ENCODE measurements at regions not wholly inside any gene's neighbourhood (a gene's known extent, or its start where the extent isn't known, plus 50 kb on each side); places are given as distances from the start of the nearest gene placed in this dataset.
"Not testable (repeated sequence)": the region's sequence is repeated elsewhere in the genome, so short reads cannot be mapped to it uniquely, and the experiment has no call there.

DNA sequence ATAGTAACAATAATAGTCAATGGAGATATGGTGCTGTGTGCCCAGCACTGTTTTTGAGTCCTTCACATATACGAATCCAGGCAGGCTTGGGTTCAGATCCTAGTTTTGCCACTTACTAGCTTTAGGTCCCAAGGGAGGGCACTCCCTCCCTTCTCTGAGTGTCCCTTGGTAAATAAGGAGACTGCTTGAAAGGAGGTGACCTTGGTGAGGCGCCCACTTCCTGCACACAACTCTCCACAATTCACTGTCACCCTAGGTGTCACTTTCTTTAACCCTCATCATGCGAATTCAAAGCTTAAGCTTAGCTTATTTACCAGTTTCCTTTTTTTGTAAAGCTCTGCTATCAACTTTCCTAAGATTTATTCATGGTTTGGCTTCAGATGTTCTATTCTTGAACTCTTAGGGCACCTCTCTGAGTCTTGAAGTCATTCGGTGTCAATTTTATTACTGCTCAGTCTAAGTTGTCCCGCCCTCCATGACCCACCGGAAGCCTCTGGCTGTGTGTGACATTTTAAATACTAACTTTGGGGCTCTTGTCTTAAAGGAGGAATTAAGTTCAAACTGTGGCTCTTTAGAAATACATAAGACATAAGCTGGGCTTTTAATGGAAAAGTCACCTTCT, 170.7 kb upstream of the ZNF618 start:
- no peak for DNase-seq (ENCODE audit: low spot score)

DNA sequence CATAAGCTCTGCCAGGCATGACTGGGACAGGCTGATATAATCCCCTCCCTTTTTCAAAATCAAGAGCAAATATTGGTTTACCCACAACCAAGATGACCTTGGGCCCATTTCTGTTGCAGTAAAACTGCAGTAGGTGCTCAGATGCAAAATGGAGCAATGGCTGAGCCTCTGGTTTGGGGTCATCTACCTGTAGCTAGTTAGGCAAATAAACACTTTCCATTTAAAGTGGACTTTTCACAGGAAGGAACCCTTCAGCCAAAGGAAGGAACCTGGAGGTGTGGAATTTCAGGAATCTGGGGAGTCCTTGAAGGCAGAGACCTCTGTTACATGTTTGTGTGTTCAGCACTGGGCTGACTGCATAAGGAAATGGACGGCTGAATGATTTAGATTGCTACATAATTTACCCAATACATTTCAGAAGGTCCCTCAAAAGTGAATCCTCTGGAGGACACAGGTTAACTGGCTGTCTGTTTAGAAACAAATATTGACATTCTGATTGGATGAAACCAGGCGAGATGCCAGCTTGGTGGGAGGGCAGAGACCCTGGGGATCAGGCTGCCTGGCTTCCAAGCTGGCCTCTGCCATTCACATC, 170.1 kb upstream of the ZNF618 start:
- no peak for DNase-seq (ENCODE audit: low spot score)

DNA sequence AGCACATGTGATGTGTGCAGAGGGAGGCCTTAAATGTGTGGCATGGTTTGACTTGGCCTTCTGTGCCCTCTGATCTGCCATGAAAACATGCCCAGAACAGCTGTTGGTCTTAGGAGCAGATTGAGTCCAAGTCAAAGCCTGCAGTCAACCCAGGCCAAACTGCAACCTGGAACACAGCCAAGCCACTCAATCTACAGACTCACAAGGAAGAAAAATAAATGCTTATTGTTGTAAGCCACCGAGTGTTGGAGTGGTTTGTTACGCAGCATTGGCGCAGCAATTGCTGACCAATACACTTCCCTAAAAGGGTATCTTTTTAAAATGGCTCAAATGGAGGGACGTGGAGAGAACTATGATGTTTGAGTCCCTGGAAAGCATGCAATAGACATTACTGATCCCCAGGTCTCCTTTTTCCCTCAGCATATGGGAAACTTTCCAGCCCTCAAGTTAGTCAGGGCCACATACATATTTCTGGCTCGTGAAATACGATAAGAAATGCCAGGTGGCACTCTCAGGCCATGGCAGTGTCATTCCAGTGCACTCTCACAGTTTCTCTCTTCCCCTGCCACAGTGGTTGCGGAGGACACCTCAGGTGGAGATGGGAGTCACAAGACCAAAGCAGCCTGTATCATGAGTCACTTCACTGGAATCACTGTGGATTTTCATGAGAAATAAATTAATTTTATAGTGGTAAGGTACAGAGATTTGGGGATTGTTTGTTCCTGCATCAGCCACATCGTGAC, 168.0 kb upstream of the ZNF618 start:
- peak; percentile 11 for DNase-seq (ENCODE audit: low spot score)

DNA sequence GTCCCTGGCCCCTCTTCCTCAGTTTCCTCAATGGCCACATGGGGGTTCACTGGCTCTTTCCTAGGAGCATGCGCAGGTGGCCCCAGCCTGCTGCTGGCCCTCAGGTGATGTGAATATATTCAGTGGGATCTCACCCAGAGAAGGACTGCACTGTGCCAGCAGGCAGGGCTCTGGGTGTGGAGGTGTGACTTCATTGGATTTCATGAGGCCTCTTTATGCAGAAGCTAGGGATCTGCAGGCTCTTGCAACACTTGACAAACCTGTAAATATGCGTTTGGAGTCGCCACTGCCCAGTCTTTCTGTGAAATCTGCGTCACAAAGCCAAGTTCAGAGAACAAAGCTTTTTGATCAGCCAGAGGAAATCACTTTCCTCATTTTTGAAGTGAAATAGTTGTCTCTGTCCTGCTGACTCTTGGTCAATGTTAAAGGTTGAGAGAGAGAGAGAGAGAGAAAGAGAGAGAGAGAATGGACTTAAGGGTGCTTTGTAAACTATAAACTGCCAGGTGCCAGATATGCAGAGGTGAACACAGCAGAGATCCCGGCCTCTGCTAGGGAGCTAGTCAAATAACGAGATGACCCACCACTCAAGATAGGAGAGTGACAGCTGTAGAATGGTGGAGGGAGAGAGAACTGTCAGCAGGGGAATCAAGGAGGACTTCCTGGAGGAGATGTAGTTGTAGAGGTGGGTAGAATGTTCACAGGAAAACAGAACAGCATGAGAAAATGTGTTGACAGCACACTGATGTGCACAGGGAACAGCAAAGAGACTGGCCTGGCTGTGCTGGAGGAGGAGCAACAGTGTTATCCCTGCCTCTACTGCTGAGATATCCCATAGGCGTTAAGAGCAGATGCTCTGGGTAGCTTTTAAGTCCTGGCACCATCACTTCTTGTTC, 167.0 kb upstream of the ZNF618 start:
- peak; percentile 12 for DNase-seq (ENCODE audit: low spot score)

DNA sequence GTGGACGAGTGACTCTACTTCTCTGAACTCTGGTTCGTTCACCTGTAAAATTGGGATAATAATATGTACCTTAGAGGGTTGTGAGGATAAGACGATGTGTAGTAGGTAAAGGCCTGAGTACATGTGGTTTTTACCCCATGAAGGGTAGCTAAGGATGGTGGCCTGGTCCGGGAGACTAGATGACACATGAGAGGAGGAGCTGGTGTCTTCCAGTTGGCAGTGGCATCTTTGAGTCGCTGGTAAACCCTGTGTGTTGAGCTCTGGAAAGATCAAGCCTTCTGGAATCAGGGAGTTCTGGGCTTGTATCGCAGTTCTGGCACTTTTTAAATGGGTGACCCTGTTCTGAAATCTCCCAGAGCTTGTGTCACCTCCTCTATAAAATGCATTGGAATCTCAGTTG, 166.4 kb upstream of the ZNF618 start:
- DNase-seq (ENCODE audit: low spot score), result peak; percentile 14

DNA sequence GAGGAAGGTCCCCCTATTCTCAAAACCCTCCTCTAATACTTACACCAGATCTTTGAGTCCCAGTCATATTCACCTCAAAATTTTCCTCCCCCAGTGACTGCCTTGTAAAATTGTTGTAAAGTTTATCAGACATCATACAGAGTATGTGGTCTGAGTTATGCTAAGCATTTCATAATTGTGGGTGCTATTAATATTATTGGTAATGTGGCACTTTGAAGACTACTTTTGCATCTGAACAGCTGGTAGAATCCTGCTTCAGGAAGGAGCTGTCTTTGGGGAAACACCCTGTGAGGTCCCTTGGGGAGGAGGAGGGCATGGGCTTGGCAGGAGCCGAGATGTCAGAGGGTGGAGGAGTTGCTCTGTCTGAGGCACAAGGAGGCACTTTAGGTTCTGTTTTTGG, 164.9 kb upstream of the ZNF618 start:
- DNase-seq (ENCODE audit: low spot score), result no peak

DNA sequence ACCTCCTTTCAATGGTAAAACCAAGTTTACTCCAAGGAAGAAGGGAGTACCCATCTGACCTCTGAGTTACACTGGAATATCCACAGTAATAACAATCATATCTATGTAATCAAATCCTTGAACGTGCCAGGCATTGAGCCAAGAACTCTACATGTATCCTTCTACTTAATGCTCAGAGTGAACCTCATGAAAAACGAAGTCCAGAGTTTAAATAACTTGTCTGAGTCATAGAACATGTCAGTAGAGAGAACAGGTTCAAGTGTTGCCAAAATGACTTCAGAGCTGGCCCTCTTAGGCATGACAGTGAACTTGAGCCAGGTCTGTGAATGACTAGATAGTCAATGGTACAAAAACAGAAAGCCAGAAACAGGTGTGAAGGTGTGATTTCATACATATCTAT, 164.1 kb upstream of the ZNF618 start:
- no peak for DNase-seq (ENCODE audit: low spot score)

DNA sequence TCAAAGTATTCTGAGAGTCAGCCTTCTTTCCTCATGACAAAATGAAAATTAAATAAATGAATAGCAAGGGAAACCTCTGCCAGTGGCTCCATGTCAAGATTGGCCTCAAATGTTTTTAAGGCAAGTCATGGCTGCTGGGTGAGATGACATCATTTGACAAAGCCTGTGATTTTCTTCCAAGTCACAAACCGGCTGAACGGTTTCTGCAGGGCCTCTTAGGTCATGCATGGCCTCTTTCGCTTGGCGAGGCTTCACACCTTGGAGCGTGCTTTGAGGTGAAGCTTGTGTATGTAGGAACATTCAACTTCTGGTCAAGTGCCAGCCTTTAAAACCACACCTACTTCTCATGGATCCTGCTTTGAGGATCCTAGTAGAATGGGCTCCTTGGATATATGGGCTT, 161.0 kb upstream of the ZNF618 start:
- no peak for DNase-seq (ENCODE audit: low spot score)

DNA sequence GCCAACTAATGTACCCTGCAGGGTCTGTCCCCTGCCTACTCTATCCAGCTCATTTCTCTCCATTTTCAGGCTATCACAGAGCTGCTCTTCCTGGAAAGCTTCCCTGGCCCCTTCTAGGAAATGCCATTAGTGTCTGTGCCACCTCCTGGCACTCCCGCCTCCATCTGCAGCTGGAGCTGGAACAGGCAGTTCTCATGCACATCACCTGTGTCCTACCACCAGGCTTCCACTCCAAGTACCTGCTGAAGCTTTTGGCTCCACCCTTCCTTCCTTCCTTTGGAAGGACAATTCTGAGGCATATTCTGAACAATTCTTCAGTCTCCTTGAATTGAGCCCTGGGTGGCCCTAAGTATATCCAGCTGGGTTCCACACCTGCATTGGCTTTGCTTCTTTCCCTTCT, 156.2 kb upstream of the ZNF618 start:
- DNase-seq (ENCODE audit: low spot score), result no peak

DNA sequence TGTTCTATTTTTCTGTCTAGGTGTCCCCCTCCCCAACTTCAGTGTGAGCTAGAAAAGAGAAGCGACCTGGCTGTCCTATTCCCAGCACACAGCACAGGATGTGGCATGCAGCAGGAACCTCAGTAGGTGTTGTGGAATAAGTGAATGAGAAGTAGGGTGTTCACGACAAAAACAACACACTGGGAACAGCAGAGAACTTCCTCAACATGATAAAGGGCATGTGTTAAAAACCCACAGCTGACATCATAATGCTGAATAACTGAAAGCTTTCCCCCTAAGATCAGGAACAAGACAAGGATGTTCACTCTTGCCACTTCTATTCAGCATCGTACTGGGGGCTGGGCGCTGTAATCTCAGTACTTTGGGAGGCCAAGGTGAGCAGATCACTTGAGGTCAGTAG, 155.6 kb upstream of the ZNF618 start:
- DNase-seq (ENCODE audit: low spot score), result peak; percentile 11

DNA sequence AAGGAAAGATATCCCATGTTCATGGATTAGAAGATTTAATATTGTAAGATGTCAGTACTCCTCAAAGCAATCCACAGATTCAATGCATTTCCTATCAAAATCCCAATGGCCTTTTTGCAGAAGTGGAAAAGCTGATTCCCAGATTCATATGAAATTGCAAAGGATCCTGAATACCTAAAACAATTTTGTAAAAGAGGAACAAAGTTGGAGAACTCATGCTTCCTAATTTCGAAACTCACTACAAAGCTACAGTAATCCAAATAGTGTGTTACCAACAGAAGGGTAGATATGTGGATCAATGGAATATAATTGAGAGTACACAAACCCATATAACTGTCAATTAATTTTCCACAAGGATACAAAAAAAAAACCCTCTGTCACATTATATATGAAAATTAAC, 154.3 kb upstream of the ZNF618 start:
- no peak for DNase-seq (ENCODE audit: low spot score)

DNA sequence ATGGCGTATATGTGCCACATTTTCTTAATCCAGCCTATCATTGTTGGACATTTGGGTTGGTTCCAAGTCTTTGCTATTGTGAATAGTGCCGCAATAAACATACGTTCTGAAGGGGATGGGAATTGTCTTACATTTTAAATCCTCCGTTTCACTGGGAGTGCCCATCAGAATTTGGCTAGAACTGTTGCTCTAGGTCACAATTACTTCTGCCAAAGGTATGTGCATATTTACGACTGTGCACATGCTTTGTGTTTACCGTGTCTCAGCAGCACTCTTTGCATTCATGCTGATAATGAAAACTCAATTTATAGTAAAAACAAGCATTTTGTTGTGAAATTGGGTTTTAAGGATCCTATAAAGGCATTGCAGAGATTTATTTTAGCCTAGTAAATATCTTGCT, 151.9 kb upstream of the ZNF618 start:
- DNase-seq (ENCODE audit: low spot score), result no peak

DNA sequence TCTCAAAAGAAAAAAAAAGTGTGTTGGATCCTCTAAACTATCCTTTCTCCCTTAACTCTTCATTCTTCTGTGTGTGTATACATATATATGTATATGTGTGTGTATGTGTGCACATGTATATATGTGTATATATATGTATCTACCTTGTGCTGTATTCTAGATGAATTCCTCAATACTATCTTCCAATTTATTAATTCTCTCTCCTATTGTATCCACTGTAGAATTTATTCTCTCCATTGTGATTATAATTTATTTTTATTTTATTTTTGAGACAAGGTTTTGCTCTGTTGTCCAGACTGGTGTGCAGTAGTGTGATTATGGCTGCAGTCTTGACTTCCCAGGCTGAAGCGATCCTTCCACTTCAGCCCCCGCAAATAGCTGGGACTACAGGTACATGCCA, 147.1 kb upstream of the ZNF618 start:
- DNase-seq (ENCODE audit: low spot score), result no peak

DNA sequence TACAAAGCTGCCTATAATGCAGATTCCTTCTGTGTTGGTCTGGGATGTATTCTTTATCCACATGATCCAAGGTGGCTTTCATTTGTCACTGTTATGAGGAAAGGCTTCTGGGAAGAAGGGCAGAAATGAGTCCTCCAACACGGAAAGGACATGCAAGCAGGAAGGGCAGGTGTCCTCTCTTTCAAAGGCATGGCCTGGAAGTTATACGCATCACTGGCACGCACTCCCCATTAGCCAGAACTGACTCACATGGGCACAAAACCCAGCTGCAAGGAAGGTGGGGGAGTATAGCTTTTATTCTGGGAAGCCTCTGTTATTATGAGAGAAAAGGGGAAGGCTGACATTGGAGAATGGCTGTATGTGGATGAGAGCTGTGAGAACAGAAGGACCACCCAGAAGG, 141.3 kb upstream of the ZNF618 start:
- DNase-seq (ENCODE audit: low spot score), result no peak

DNA sequence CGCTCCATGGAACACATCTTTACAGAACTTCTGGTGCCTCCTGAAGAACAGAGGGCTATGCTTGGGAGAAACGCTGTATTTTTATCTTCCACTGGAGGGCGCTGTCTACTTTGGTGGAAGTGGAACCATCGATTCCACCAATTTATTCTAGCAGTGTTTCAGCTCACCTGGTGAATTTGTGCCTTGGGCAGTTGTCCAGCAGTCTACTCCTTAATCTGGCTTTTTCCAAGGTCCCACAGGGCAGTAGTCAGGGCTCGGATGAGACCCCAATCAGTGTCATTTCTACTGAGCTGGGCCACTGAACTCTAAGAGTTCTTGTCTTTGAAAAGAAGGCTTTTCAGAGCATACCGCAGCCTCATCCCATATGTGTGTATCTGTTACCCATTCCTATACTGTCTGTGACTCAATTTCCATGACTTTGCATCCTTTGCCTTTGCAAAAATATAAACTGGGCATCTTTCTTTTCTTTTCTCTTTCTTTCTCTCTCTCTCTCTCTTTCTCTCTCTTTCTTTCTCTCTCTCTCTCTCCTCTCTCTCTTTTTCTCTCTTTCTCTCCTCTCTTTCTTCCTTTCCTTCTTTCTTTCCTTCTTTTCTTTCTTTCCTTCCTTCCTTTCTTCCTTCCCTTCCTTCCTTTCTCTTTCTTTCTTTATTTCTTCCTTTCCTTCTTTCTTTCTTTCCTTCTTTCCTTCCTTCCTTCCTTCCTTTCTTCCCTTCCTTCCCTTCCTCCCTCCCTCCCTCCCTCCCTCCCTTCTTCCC, 138.4 kb upstream of the ZNF618 start:
- DNase-seq (ENCODE audit: low spot score), result peak; percentile 68

DNA sequence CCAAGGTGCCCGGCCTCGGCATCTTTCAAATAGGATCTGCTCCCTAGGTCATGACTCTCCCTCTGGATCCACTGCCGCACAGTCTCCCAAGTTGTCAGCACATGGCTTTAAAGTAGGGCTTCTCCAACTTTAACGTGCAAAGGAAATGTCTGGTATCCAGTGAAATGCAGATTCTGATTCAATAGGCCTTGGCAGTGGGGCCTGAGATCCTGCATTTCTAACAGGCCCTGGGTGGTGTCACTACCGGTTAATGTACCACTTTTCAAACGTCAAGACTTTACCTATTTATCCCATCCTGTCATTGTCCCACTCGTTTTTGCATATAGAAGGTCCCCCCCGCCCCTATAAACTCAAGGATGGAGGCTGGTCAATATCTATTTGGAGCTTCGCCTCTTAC, 137.6 kb upstream of the ZNF618 start:
- peak; percentile 32 for DNase-seq (ENCODE audit: low spot score)

DNA sequence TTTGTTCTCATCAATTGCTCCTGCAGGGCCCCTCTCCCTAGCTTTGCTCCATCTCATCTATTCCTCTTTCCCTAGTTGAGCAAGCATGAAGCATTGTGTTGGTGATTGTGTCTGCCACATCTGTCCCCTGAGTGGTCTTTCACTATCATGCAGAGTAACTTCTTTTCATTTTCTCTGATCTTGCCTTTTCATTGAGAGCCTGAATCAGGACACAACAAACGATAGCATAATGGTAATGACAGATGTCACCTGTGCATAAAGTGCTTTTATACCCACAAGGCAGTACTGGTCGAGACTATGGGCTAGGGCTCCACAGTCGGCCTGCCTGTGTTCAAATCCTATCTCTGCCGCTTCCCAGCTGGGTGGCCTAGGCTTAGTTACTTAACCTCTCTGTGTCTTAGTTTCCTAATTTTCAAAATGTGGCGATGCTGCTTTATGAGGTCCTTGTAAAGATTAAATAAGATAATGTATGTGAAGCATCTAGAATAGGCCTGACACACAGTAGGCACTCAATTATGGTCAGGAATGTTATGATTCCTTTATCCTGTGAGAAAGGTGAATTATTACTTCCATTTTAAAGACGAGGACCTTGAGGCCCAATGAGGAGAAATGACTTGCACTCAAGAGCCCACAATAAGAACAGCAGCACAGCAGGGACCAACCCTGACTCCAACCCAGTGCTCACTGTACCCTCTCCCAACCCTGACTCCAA, 137.1 kb upstream of the ZNF618 start:
- DNase-seq (ENCODE audit: low spot score), result peak; percentile 37

DNA sequence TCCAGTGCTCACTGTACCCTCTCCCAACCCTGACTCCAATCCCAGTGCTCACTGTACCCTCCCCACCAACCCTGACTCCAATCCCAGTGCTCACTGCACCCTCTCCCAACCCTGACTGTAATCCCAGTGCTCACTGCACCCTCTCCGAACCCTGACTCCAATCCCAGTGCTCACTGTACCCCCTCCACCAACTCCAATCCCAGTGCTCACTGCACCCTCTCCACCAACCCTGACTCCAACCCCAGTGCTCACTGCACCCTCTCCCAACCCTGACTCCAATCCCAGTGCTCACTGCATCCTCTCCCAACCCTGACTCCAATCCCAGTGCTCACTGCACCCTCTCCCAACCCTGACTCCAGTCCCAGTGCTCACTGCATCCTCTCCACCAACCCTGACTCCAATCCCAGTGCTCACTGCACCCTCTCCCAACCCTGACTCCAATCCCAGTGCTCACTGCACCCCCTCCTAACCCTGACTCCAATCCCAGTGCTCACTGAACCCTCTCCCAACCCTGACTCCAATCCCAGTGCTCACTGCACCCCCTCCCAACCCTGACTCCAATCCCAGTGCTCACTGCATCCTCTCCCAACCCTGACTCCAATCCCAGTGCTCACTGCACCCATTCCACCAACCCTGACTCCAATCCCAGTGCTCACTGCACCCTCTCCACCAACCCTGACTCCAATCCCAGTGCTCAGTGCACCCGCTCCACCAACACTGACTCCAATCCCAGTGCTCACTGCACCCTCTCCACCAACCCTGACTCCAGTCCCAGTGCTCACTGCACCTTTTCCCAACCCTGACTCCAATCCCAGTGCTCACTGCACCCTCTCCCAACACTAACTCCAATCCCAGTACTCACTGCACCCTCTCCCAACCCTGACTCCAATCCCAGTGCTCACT, 136.3 kb upstream of the ZNF618 start:
- DNase-seq (ENCODE audit: low spot score), result not testable (repeated sequence)

DNA sequence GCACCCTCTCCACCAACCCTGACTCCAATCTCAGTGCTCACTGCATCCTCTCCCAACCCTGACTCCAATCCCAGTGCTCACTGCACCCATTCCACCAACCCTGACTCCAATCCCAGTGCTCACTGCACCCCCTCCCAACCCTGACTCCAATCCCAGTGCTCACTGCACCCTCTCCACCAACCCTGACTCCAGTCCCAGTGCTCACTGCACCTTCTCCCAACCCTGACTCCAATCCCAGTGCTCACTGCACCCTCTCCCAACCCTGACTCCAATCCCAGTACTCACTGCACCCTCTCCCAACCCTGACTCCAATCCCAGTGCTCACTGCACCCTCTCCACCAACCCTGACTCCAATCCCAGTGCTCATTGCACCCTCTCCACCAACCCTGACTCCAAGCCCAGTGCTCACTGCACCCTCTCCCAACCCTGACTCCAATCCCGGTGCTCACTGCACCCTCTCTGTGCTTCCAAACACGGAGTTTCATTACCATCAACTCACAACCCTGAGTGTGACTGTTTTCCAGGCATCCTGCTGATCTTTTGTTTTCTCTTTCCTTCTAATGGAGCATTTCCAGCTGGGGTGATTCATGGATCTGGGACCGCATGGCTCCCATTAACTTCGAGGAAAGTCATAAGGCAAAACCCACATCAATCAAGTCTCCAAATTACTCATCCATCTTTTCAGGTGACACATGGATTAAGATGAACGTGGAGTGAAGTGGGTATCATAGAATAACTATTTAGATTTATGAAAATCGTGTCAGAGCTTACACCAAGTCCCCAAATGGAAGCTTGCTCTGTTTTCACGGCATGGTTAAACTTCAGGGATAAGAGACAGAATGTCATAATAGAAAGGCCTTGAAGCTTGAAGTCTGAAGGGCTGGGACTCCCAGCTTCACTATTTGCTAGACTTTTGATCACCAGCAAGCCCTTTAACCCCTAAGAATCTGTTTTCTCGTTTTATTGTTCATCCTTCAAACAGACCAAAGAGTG, 135.3 kb upstream of the ZNF618 start:
- not testable (repeated sequence) for DNase-seq (ENCODE audit: low spot score)

Data from ecto neural progenitor cell (in vitro differentiated cells).